ENCODE measurements at regions not wholly inside any gene's neighbourhood (a gene's known extent, or its start where the extent isn't known, plus 50 kb on each side); places are given as distances from the start of the nearest gene placed in this dataset.

GRCh38 chr6:165715428-165715827 lies 52.4 kb upstream of the PDE10A start:
- no peak overlapping the region for H3K4me3 Mint-ChIP-seq
- Histone ChIP-seq H4K20me1 (ENCODE audit: control insufficient read depth, insufficient read depth, low read length, poor library complexity, severe bottlenecking) (no peaks in the 10 kb centered on the region), H3K9ac (ENCODE audit: low read length) (no peak overlapping the region), H3K4me1 (ENCODE audit: control insufficient read depth in 2 of 2, insufficient read depth in 2 of 2, low read length in 2 of 2) (no peaks in the 10 kb centered on the region), H2AFZ (ENCODE audit: insufficient read depth, low read depth, low read length, poor library complexity, severe bottlenecking) (no peak overlapping the region), H3K79me2 (ENCODE audit: control insufficient read depth, insufficient read depth, low read length) (no peaks in the 10 kb centered on the region), H3K36me3 (replicated peaks in 1 of 2; ENCODE audit: control extremely low read depth in 1 of 2, control insufficient read depth in 1 of 2, extremely low read depth in 1 of 2, insufficient read depth in 2 of 2, low read length in 1 of 2) (no peaks in the 10 kb centered on the region), H3K27me3 (replicated peaks in 1 of 4; ENCODE audit: control extremely low read depth in 1 of 4, control insufficient read depth in 3 of 4, insufficient read depth in 4 of 4, low read length in 3 of 4) (no peaks in the 10 kb centered on the region), H3K4me2 (replicated peaks; ENCODE audit: low read depth, low read length, poor library complexity, severe bottlenecking) (no peak overlapping the region), H3K27ac (ENCODE audit: low read length in 2 of 2) (no peak overlapping the region), H3K4me3 (ENCODE audit: control extremely low read depth in 1 of 5, extremely low read depth in 1 of 5, insufficient read depth in 1 of 5, low read depth in 2 of 5, low read length in 4 of 5) (no peak overlapping the region), H3K9me3 (ENCODE audit: control extremely low read depth in 1 of 3, control insufficient read depth in 2 of 3, insufficient read depth in 1 of 3, low read length in 2 of 3) (peaks cover 0 to 9% (median 0%) of the 10 kb centered on the region in 3 donors)
- intact Hi-C loops (cut with micrococcal nuclease): no loop called here
- POLR2A ChIA-PET: no interaction called here
- H3K4me1 Mint-ChIP-seq: no peaks in the 10 kb centered on the region
- H3K27me3 Mint-ChIP-seq: peaks cover 13% of the 10 kb centered on the region
- CTCF ChIA-PET: no interaction called here
- no peak for DNase-seq
- no peaks in the 10 kb centered on the region for H3K9me3 Mint-ChIP-seq (ENCODE audit: insufficient read depth)
- no peak overlapping the region for H3K27ac Mint-ChIP-seq
- WGBS (ENCODE audit: insufficient coverage): 96% methylated on average over 10 of the region's 11 CpGs
- no peak for ATAC-seq (ENCODE audit: low read depth)
- TF ChIP-seq EZH2 (IDR thresholded peaks at IDR 0.05; ENCODE audit: borderline replicate concordance, insufficient read depth, low read depth, low read length, poor library complexity, severe bottlenecking): no peak
- TF ChIP-seq CTCF (IDR thresholded peaks at IDR 0.05): no peak

DNA sequence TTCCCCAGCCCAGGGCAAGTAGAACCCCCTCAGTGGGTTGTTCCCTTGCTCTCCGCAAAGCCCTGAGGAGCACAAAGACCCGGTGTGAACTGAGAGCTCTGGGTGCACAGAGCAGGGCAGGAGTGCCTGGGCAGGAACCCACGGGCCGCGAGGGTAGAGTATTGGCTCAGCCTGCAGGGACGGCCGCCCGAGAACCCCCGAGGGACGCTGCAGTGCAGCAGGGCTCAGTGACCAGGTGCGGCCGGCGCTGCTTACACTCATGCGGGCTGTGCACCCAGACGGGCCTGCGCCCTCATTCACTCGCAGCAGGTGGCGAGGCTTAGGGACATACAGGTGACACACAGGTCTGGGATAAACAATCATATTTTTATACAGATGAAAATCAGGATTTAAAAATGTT lies 51.9 kb upstream of the PDE10A start:
- no peak overlapping the region for H3K9ac ChIP-seq (ENCODE audit: low read length)
- Mint-ChIP-seq H3K4me1 (no peaks in the 10 kb centered on the region), H3K9me3 (ENCODE audit: insufficient read depth) (no peaks in the 10 kb centered on the region), H3K4me3 (no peak overlapping the region), H3K27me3 (peaks cover 13% of the 10 kb centered on the region), H3K27ac (no peak overlapping the region)
- no peak overlapping the region for H2AFZ ChIP-seq (ENCODE audit: insufficient read depth, low read depth, low read length, poor library complexity, severe bottlenecking)
- no peaks in the 10 kb centered on the region for H3K4me1 ChIP-seq (ENCODE audit: control insufficient read depth in 2 of 2, insufficient read depth in 2 of 2, low read length in 2 of 2)
- CTCF ChIA-PET: no interaction called here
- no peak for TF ChIP-seq EZH2 (IDR thresholded peaks at IDR 0.05; ENCODE audit: borderline replicate concordance, insufficient read depth, low read depth, low read length, poor library complexity, severe bottlenecking)
- no peak for TF ChIP-seq CTCF (IDR thresholded peaks at IDR 0.05)
- no peak overlapping the region for H3K27ac ChIP-seq (ENCODE audit: low read length in 2 of 2)
- H3K79me2 ChIP-seq (ENCODE audit: control insufficient read depth, insufficient read depth, low read length): no peaks in the 10 kb centered on the region
- 89% methylated on average over 10 of the region's 18 CpGs for WGBS (ENCODE audit: insufficient coverage)
- no peak for DNase-seq
- intact Hi-C loops (cut with micrococcal nuclease): no loop called here
- no peak overlapping the region for H3K4me2 ChIP-seq (replicated peaks; ENCODE audit: low read depth, low read length, poor library complexity, severe bottlenecking)
- no peaks in the 10 kb centered on the region for H3K27me3 ChIP-seq (replicated peaks in 1 of 4; ENCODE audit: control extremely low read depth in 1 of 4, control insufficient read depth in 3 of 4, insufficient read depth in 4 of 4, low read length in 3 of 4)
- peaks cover 0 to 9% (median 0%) of the 10 kb centered on the region in 3 donors for H3K9me3 ChIP-seq (ENCODE audit: control extremely low read depth in 1 of 3, control insufficient read depth in 2 of 3, insufficient read depth in 1 of 3, low read length in 2 of 3)
- POLR2A ChIA-PET: no interaction called here
- H3K36me3 ChIP-seq (replicated peaks in 1 of 2; ENCODE audit: control extremely low read depth in 1 of 2, control insufficient read depth in 1 of 2, extremely low read depth in 1 of 2, insufficient read depth in 2 of 2, low read length in 1 of 2): no peaks in the 10 kb centered on the region
- H4K20me1 ChIP-seq (ENCODE audit: control insufficient read depth, insufficient read depth, low read length, poor library complexity, severe bottlenecking): no peaks in the 10 kb centered on the region
- ATAC-seq (ENCODE audit: low read depth): no peak
- H3K4me3 ChIP-seq (ENCODE audit: control extremely low read depth in 1 of 5, extremely low read depth in 1 of 5, insufficient read depth in 1 of 5, low read depth in 2 of 5, low read length in 4 of 5): no peak overlapping the region

Data from B cell (primary cell).